Adrenal gland (tissue), 9 donors: ENCODE measurements at regions not wholly inside any gene's neighbourhood (a gene's known extent, or its start where the extent isn't known, plus 50 kb on each side); places are given as distances from the start of the nearest gene placed in this dataset.

ENCODE experiments used
- DNase-seq, 7 donors: peaks; one replicate each; pipeline ENCODE4 v3.0.0-alpha.2; 2019 to 2020
- H3K27ac ChIP-seq, 5 donors: fragments of 200-600 bp; sonication (generic) in 4 of 5; 1 replicate in 3 of 5; 2 replicates in 2 of 5; pipeline versions ENCODE4 v1.5.1 to v1.8.0; 2016 to 2020; ENCODE audit warnings: mild to moderate bottlenecking in 1 of 5
- H3K27me3 ChIP-seq: fragments of 200-600 bp; 2 replicates; pipeline ENCODE4 v1.8.0; 2021
- H3K36me3 ChIP-seq, 2 donors: fragments of 200-600 bp; replicated peaks in 1 of 2; 1 replicate in 1 of 2; 2 replicates in 1 of 2; pipeline versions ENCODE4 v1.5.1 to v1.8.0; 2018 to 2022
- H3K4me1 ChIP-seq, 2 donors: fragments of 200-600 bp; replicated peaks in 1 of 2; 1 replicate in 1 of 2; 2 replicates in 1 of 2; pipeline versions ENCODE4 v1.5.1 to v1.8.0; 2018 to 2021
- H3K4me3 ChIP-seq, 4 donors: fragments of 200-600 bp; sonication (generic) in 3 of 4; one replicate each; pipeline ENCODE4 v1.5.1; 2016 to 2018
- H3K9me3 ChIP-seq, 3 donors: fragments of 200-600 bp; sonication (generic) in 1 of 3; replicated peaks in 1 of 3; 1 replicate in 2 of 3; 2 replicates in 1 of 3; pipeline versions ENCODE4 v1.5.1 to v1.8.0; 2016 to 2021
- CTCF ChIP-seq, 6 experiments: fragments of 450-650 bp in 4 of 6; fragments of 200-600 bp in 2 of 6; sonication (generic) in 1 of 6; IDR thresholded peaks; 1 replicate in 5 of 6; 2 replicates in 1 of 6; pipeline versions ENCODE4 v1.5.1 to v1.8.0; 2016 to 2021; ENCODE audit warnings: antibody characterized with exemption in 6 of 6, mild to moderate bottlenecking in 2 of 6, moderate library complexity in 1 of 6
- POLR2A ChIP-seq, 2 donors: fragments of 450-650 bp; IDR thresholded peaks; one replicate each; pipeline ENCODE4 v1.6.1; 2017; ENCODE audit warnings: antibody characterized with exemption in 2 of 2, mild to moderate bottlenecking in 2 of 2, moderate library complexity in 1 of 2
- WGBS, 4 donors: extraction: QIAGEN DNeasy Blood & Tissue Kit in 2 of 4; methylation state at CpG; one replicate each; pipeline versions ENCODE4 v1.1.5 to v1.1.7; 2013 to 2017; 5-methylcytosine and 5-hydroxymethylcytosine counted together
- intact Hi-C, 2 donors: fragments of 100-400 bp; cut with DNase I; formaldehyde crosslinking; loops; one replicate each; pipeline versions ENCODE4 v1.14.1 to v1.15.0; 2022 to 2023
- donor health status: healthy with polysubstance abuse.
- donor health status: Bipolar disorder and iron deficiency.
- donor health status: DM: yes; HTN: yes; CAD: no.
- donor health status: DM: no; HTN: no; CAD: no.
- donor health status: DM: no; HTN: no; CAD: no.

GRCh38 chr11:37623778-37624177, 1025.7 kb upstream of the RAG2 start:
- H3K36me3 ChIP-seq, result no peaks in the 10 kb centered on the region
- no peaks in the 10 kb centered on the region for H3K4me1 ChIP-seq
- no peak for DNase-seq
- no peak overlapping the region for H3K27ac ChIP-seq
- intact Hi-C loops, result no loop called here
- WGBS, 4 donors, result 88 to 98% (median 91%) methylated on average over 3 of the region's 3 CpGs
- no peaks in the 10 kb centered on the region for H3K27me3 ChIP-seq
- H3K9me3 ChIP-seq, result no peaks in the 10 kb centered on the region
- no peak overlapping the region for H3K4me3 ChIP-seq
- no peak for TF ChIP-seq CTCF (IDR thresholded peaks at IDR 0.05)
- TF ChIP-seq POLR2A (IDR thresholded peaks at IDR 0.05), result no peak

- intact Hi-C loops, result no loop called here
- no peaks in the 10 kb centered on the region for H3K27me3 ChIP-seq
- 74 to 88% (median 78%) methylated on average over 1 of the region's 1 CpG for WGBS, 4 donors
- no peak overlapping the region for H3K27ac ChIP-seq
- no peaks in the 10 kb centered on the region for H3K4me1 ChIP-seq
- no peaks in the 10 kb centered on the region for H3K36me3 ChIP-seq
- H3K9me3 ChIP-seq, result no peaks in the 10 kb centered on the region
- TF ChIP-seq POLR2A (IDR thresholded peaks at IDR 0.05) (no peak), CTCF (IDR thresholded peaks at IDR 0.05) (no peak)
- H3K4me3 ChIP-seq, result no peak overlapping the region
- DNase-seq, result no peak
Observed at GRCh38 chr11:37621662-37622061, 1023.6 kb upstream of the RAG2 start.

GRCh38 chr11:37616291-37616690, 1018.3 kb upstream of the RAG2 start:
- 81 to 95% (median 84%) methylated on average over 1 of the region's 1 CpG for WGBS, 4 donors
- H3K4me1 ChIP-seq, result no peaks in the 10 kb centered on the region
- H3K27ac ChIP-seq, result no peak overlapping the region
- no peaks in the 10 kb centered on the region for H3K36me3 ChIP-seq
- TF ChIP-seq POLR2A (IDR thresholded peaks at IDR 0.05) (no peak), CTCF (IDR thresholded peaks at IDR 0.05) (no peak)
- H3K9me3 ChIP-seq, result no peaks in the 10 kb centered on the region
- intact Hi-C loops, result no loop called here
- no peak overlapping the region for H3K4me3 ChIP-seq
- no peak for DNase-seq
- no peaks in the 10 kb centered on the region for H3K27me3 ChIP-seq

- Histone ChIP-seq H3K36me3 (no peaks in the 10 kb centered on the region), H3K4me3 (no peak overlapping the region), H3K9me3 (no peaks in the 10 kb centered on the region), H3K4me1 (no peaks in the 10 kb centered on the region), H3K27ac (no peak overlapping the region), H3K27me3 (no peaks in the 10 kb centered on the region)
- intact Hi-C loops, result no loop called here
- WGBS, 4 donors, result 42 to 88% (median 62%) methylated on average over 1 of the region's 1 CpG
- TF ChIP-seq POLR2A (IDR thresholded peaks at IDR 0.05) (no peak), CTCF (IDR thresholded peaks at IDR 0.05) (no peak)
- DNase-seq, result no peak
Observed at GRCh38 chr11:37613031-37613430, 1015.0 kb upstream of the RAG2 start.
